HepG2 (cell line): ENCODE measurements at regions not wholly inside any gene's neighbourhood (a gene's known extent, or its start where the extent isn't known, plus 50 kb on each side); places are given as distances from the start of the nearest gene placed in this dataset.

ENCODE experiments used
- ADNP ChIP-seq: sonication (generic); formaldehyde crosslinking; IDR thresholded peaks from 2 replicates; pipeline ENCODE4 v1.4.0; 2020; ENCODE audit warnings: missing genetic modification reagents
- EED ChIP-seq: sonication (generic); formaldehyde crosslinking; IDR thresholded peaks from 2 replicates; pipeline ENCODE4 v1.5.0; 2020; ENCODE audit warnings: mild to moderate bottlenecking, missing genetic modification reagents
- ELF3 ChIP-seq: IDR thresholded peaks from 2 replicates; pipeline ENCODE4 v1.6.1; 2016; ENCODE audit warnings: missing genetic modification reagents, missing compliant biosample characterization
- HDAC1 ChIP-seq: sonication (generic); formaldehyde crosslinking; IDR thresholded peaks from 2 replicates; pipeline ENCODE4 v1.5.1; 2020; ENCODE audit warnings: mild to moderate bottlenecking, missing genetic modification reagents
- HIC2 ChIP-seq: sonication (generic); formaldehyde crosslinking; IDR thresholded peaks from 2 replicates; pipeline ENCODE4 v1.9.0; 2022; ENCODE audit warnings: low read depth, missing genetic modification reagents
- HNRNPLL ChIP-seq: fragments of 200-400 bp; formaldehyde crosslinking; IDR thresholded peaks from 2 replicates; pipeline ENCODE4 v1.6.1; 2017; ENCODE audit warnings: mild to moderate bottlenecking, low read depth, low read length; ENCODE audit not compliant: poor library complexity, severe bottlenecking
- HOXA3 ChIP-seq: sonication (generic); formaldehyde crosslinking; IDR thresholded peaks from 2 replicates; pipeline ENCODE4 v1.5.0; 2020; ENCODE audit warnings: missing genetic modification reagents
- KLF15 ChIP-seq: sonication (generic); formaldehyde crosslinking; IDR thresholded peaks from 2 replicates; pipeline ENCODE4 v1.8.1; 2023; ENCODE audit warnings: borderline replicate concordance, mild to moderate bottlenecking, inconsistent platforms, missing genetic modification reagents, mixed read lengths
- MIXL1 ChIP-seq: IDR thresholded peaks from 2 replicates; pipeline ENCODE4 v1.6.1; 2016
- MTA3 ChIP-seq: sonication (generic); formaldehyde crosslinking; IDR thresholded peaks from 2 replicates; pipeline ENCODE4 v1.4.0; 2020; ENCODE audit warnings: missing genetic modification reagents
- MTERF4 ChIP-seq: sonication (generic); formaldehyde crosslinking; IDR thresholded peaks from 2 replicates; pipeline ENCODE4 v1.8.0; 2023; ENCODE audit warnings: mild to moderate bottlenecking, missing genetic modification reagents
- NR0B2 ChIP-seq: sonication (generic); formaldehyde crosslinking; IDR thresholded peaks from 2 replicates; pipeline ENCODE4 v1.4.0; 2020; ENCODE audit warnings: mild to moderate bottlenecking, missing genetic modification reagents
- SAP130 ChIP-seq: IDR thresholded peaks from 2 replicates; pipeline ENCODE4 v1.6.1; 2016; ENCODE audit warnings: low read depth
- SIX4 ChIP-seq: sonication (generic); formaldehyde crosslinking; IDR thresholded peaks from 2 replicates; pipeline ENCODE4 v1.4.0; 2020; ENCODE audit warnings: missing genetic modification reagents
- SMAD9 ChIP-seq: sonication (generic); formaldehyde crosslinking; IDR thresholded peaks from 2 replicates; pipeline ENCODE4 v1.5.1; 2020; ENCODE audit warnings: mild to moderate bottlenecking, missing genetic modification reagents
- YEATS2 ChIP-seq: sonication (generic); formaldehyde crosslinking; IDR thresholded peaks from 2 replicates; pipeline ENCODE4 v1.4.0; 2020; ENCODE audit warnings: missing genetic modification reagents, borderline replicate concordance
- ZFP62 ChIP-seq: sonication (generic); formaldehyde crosslinking; IDR thresholded peaks from 2 replicates; pipeline ENCODE4 v1.4.0; 2020; ENCODE audit warnings: missing genetic modification reagents
- ZFX ChIP-seq: sonication (generic); formaldehyde crosslinking; IDR thresholded peaks from 2 replicates; pipeline ENCODE4 v1.4.0; 2020; ENCODE audit warnings: mild to moderate bottlenecking, low read depth, missing genetic modification reagents, moderate library complexity
- ZKSCAN1 ChIP-seq: fragments of 150-350 bp; IDR thresholded peaks from 2 replicates; pipeline ENCODE4 v1.6.1; 2014; ENCODE audit warnings: low read length
- ZNF121 ChIP-seq: sonication (generic); formaldehyde crosslinking; IDR thresholded peaks from 2 replicates; pipeline ENCODE4 v1.5.0; 2020; ENCODE audit warnings: mild to moderate bottlenecking, missing genetic modification reagents
- ZNF124 ChIP-seq: sonication (generic); formaldehyde crosslinking; IDR thresholded peaks from 2 replicates; pipeline ENCODE4 v1.4.0; 2020; ENCODE audit warnings: missing genetic modification reagents
- ZNF232 ChIP-seq: sonication (generic); formaldehyde crosslinking; IDR thresholded peaks from 2 replicates; pipeline ENCODE4 v1.4.0; 2020; ENCODE audit warnings: missing genetic modification reagents, borderline replicate concordance
- ZNF251 ChIP-seq: sonication (generic); formaldehyde crosslinking; IDR thresholded peaks from 2 replicates; pipeline ENCODE4 v1.9.0; 2021; ENCODE audit warnings: mild to moderate bottlenecking, missing genetic modification reagents
- ZNF513 ChIP-seq: sonication (generic); formaldehyde crosslinking; conservative IDR thresholded peaks from 2 replicates; pipeline ENCODE4 v1.5.0; 2020; ENCODE audit warnings: missing genetic modification reagents
- ZNF576 ChIP-seq: sonication (generic); formaldehyde crosslinking; IDR thresholded peaks from 2 replicates; pipeline ENCODE4 v1.4.0; 2020; ENCODE audit warnings: mild to moderate bottlenecking, missing genetic modification reagents
- ZNF772 ChIP-seq: sonication (generic); formaldehyde crosslinking; IDR thresholded peaks from 2 replicates; pipeline ENCODE4 v1.5.0; 2020; ENCODE audit warnings: mild to moderate bottlenecking, missing genetic modification reagents

GRCh38 chr13:33968520-33969507, 150.9 kb downstream of the RFC3 start (continued):
- no peak for TF ChIP-seq YEATS2 (CRISPR knock-in tag)
- no peak for TF ChIP-seq ZNF576 (CRISPR knock-in tag)
- no peak for TF ChIP-seq ADNP
- TF ChIP-seq NR0B2 (CRISPR knock-in tag) = no peak
- no peak for TF ChIP-seq MTERF4 (CRISPR knock-in tag)
- no peak for TF ChIP-seq ZFP62 (CRISPR knock-in tag)
- no peak for TF ChIP-seq ZNF772 (CRISPR knock-in tag)
- TF ChIP-seq EED = no peak
- peak; percentile 68; the same call in 1 of the 2 replicates for TF ChIP-seq ELF3 (CRISPR knock-in tag)
- peak; percentile 90 for TF ChIP-seq ZNF121 (CRISPR knock-in tag)
- TF ChIP-seq HOXA3 (CRISPR knock-in tag) = peak; percentile 72
- no peak for TF ChIP-seq ZNF513 (CRISPR knock-in tag)
- TF ChIP-seq SAP130 (CRISPR knock-in tag) = peak; percentile 77
- peak; percentile 92 for TF ChIP-seq MIXL1 (CRISPR knock-in tag)
- TF ChIP-seq ZFX = 0 out of 2 replicates have a peak, but pooled peaks have one; percentile 13
- no peak; the same call in 1 of the 2 replicates for TF ChIP-seq ZNF124
- no peak for TF ChIP-seq MTA3
- TF ChIP-seq HDAC1 = peak; percentile 85
- TF ChIP-seq ZKSCAN1 = no peak
- TF ChIP-seq KLF15 = no peak
- no peak for TF ChIP-seq HNRNPLL
- no peak for TF ChIP-seq ZNF232 (CRISPR knock-in tag)
- no peak for TF ChIP-seq ZNF251 (CRISPR knock-in tag)
- peak; percentile 85; the same call in 1 of the 2 replicates for TF ChIP-seq HIC2 (CRISPR knock-in tag)
- no peak; the same call in 1 of the 2 replicates for TF ChIP-seq SIX4 (CRISPR knock-in tag)
- no peak for TF ChIP-seq SMAD9
